ENCODE measurements at regions not wholly inside any gene's neighbourhood (a gene's known extent, or its start where the extent isn't known, plus 50 kb on each side); places are given as distances from the start of the nearest gene placed in this dataset.
"Not testable (repeated sequence)": the region's sequence is repeated elsewhere in the genome, so short reads cannot be mapped to it uniquely, and the experiment has no call there.

- TF ChIP-seq, protein P1, sequence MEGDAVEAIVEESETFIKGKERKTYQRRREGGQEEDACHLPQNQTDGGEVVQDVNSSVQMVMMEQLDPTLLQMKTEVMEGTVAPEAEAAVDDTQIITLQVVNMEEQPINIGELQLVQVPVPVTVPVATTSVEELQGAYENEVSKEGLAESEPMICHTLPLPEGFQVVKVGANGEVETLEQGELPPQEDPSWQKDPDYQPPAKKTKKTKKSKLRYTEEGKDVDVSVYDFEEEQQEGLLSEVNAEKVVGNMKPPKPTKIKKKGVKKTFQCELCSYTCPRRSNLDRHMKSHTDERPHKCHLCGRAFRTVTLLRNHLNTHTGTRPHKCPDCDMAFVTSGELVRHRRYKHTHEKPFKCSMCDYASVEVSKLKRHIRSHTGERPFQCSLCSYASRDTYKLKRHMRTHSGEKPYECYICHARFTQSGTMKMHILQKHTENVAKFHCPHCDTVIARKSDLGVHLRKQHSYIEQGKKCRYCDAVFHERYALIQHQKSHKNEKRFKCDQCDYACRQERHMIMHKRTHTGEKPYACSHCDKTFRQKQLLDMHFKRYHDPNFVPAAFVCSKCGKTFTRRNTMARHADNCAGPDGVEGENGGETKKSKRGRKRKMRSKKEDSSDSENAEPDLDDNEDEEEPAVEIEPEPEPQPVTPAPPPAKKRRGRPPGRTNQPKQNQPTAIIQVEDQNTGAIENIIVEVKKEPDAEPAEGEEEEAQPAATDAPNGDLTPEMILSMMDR (IDR thresholded peaks at IDR 0.05; ENCODE audit: low read length): not testable (repeated sequence)
- not testable (repeated sequence) for TF ChIP-seq EZH2 (IDR thresholded peaks at IDR 0.05; ENCODE audit: borderline replicate concordance, low read length)
These were observed 200.4 kb downstream of the RFPL4B start for GRCh38 chr6:112547321-112548085.
